ENCODE measurements at regions not wholly inside any gene's neighbourhood (a gene's known extent, or its start where the extent isn't known, plus 50 kb on each side); places are given as distances from the start of the nearest gene placed in this dataset.

DNA sequence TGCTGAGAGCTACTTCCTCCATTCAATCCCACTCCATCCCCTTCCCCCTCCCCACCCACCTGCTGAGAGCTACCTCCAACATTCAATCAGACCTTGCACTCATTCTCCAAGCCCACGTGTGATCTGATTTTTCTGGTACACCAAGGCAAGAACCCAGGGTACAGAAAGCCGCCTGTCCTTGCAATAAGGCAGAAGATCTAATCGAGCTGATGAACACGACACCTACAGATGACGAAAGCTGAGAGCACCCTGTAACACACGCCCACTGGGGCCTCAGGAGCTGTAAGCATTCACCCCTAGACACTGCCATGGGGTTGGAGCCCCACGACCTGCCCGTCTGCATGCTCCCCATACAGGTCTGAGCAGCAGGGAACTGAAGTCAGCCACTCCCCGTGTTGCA lies 58.3 kb downstream of the TRIML1 start:
- no peak overlapping the region for H3K4me3 ChIP-seq (ENCODE audit: low read depth, low read length)
- DNase-seq (ENCODE audit: low read depth) = no peak
- TF ChIP-seq, protein P1, sequence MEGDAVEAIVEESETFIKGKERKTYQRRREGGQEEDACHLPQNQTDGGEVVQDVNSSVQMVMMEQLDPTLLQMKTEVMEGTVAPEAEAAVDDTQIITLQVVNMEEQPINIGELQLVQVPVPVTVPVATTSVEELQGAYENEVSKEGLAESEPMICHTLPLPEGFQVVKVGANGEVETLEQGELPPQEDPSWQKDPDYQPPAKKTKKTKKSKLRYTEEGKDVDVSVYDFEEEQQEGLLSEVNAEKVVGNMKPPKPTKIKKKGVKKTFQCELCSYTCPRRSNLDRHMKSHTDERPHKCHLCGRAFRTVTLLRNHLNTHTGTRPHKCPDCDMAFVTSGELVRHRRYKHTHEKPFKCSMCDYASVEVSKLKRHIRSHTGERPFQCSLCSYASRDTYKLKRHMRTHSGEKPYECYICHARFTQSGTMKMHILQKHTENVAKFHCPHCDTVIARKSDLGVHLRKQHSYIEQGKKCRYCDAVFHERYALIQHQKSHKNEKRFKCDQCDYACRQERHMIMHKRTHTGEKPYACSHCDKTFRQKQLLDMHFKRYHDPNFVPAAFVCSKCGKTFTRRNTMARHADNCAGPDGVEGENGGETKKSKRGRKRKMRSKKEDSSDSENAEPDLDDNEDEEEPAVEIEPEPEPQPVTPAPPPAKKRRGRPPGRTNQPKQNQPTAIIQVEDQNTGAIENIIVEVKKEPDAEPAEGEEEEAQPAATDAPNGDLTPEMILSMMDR (IDR thresholded peaks at IDR 0.05; ENCODE audit: insufficient read depth, low read depth, low read length) = no peak

DNA sequence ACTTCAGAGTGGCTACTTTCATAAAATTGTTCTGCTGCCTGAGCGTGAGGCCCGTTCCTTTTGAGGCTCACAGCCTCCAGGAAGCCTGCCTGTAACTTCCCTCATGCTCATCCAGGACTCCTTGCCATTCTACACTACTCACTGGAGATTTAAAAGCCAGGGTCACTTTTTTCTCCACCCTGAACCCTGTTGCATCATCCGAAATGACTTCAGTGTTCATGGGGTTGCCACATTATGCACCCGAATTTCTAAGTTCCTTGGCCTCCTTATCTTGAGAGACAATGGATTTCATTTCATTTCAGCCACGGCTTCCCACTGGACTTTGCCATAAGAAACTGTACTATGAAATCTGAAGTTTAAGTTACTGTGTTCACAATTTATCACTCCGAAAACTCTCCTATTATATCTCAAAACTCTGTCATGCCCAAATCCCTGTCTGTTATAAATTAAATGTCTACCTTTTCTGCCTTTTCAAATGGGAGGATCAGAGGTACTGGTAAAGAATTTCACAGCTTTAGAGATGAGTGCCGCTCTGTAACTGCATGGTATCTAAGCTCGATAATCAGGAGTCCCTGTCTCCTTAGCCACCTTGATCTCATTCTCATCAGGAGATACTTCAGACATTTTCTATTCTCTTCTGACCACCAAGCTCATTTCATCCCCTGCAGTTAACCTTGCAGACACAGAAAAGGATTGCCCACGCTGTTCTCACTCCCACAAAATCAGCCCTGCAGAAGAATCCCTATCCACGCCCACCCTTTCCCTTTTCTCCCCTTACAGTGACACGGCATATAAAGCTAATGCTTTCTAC lies 59.9 kb downstream of the TRIML1 start:
- no peak overlapping the region for H3K4me3 ChIP-seq (ENCODE audit: low read depth, low read length)
- TF ChIP-seq, protein P1 (IDR thresholded peaks at IDR 0.05; ENCODE audit: insufficient read depth, low read depth, low read length) = no peak
- no peak for DNase-seq (ENCODE audit: low read depth)

DNA sequence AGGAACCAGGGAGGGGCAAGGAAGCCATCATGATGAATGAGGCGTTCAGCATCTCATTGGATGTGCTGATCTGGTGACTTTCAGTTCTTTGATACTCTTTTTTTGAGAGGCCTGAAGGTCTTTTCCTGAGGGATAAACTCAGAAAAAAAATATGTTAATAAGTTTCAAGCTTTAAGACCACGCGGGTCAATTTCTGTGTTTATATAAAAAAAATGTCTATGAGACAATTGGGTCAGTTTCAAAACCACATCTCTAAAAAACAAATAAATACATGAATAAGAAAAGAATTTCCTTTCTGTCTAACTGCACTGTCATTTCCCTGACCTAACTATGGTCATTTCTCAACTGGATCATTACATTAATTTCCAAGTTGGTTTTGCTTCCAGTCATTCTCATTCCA lies 62.6 kb downstream of the TRIML1 start:
- TF ChIP-seq, protein P1 (IDR thresholded peaks at IDR 0.05; ENCODE audit: insufficient read depth, low read depth, low read length) = no peak
- no peak overlapping the region for H3K4me3 ChIP-seq (ENCODE audit: low read depth, low read length)
- no peak for DNase-seq (ENCODE audit: low read depth)

DNA sequence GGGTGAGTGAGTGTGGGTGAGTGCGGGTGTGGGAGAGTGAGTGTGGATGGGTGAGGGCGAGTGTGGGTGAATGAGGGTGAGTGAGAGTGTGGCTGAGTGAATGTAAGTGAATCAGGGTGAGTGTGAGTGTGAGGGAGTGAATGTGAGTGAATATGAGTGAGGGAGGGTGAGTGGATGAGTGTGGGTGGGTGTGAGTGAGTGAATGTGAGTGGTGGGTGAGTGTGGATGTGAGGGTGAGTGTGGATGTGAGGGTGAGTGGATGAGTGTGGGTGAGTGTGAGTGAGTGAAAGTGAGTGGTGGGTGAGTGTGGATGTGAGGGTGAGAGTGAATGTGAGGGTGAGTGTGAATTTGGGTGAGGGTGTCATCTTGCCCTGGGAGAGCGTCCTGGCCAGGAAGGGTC lies 67.5 kb downstream of the TRIML1 start:
- TF ChIP-seq, protein P1 (IDR thresholded peaks at IDR 0.05; ENCODE audit: insufficient read depth, low read depth, low read length) = no peak
- no peak for DNase-seq (ENCODE audit: low read depth)
- no peak overlapping the region for H3K4me3 ChIP-seq (ENCODE audit: low read depth, low read length)

DNA sequence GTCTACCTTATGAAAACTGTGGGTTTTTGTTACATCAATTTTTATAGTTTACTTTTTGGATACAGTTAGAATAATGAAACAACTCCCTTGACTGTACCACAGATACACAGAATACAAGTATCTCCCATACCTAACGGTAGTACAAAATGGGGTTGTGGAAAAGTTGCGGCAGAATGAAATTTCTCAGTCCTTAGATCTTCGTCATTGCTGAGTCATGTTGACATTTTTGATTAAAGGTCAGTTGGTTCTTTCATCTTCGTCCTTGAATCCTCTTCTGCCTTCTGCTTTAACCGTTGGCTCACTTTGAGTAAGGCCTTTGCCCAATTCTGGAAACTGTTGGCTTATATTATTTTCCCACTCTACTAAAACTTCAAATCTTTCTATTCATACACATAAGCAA lies 75.6 kb downstream of the TRIML1 start:
- no peak for DNase-seq (ENCODE audit: low read depth)
- TF ChIP-seq, protein P1 (IDR thresholded peaks at IDR 0.05; ENCODE audit: insufficient read depth, low read depth, low read length) = no peak
- H3K4me3 ChIP-seq (ENCODE audit: low read depth, low read length) = no peak overlapping the region

DNA sequence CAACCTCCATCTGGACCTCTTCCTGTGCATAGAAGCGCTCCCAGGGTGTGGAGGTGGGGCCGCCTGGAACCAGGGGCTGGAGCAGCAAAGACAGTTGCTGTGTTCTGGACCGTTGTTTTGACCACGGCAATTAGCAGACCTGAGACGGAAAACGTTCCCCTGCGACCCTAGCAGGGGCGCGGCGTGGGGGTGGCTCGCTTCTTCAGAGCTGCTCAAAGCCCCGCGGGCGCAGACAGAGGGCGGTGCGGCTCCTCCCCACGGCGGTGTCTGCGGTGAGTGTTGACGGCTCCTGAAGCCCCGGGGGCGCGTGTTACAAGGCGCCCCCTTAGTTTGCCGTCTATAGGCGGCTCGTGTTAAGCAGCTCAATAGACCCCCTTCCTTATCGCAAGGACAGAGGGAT lies 79.2 kb downstream of the TRIML1 start:
- DNase-seq (ENCODE audit: low read depth) = no peak
- TF ChIP-seq, protein P1 (IDR thresholded peaks at IDR 0.05; ENCODE audit: insufficient read depth, low read depth, low read length) = no peak

DNA sequence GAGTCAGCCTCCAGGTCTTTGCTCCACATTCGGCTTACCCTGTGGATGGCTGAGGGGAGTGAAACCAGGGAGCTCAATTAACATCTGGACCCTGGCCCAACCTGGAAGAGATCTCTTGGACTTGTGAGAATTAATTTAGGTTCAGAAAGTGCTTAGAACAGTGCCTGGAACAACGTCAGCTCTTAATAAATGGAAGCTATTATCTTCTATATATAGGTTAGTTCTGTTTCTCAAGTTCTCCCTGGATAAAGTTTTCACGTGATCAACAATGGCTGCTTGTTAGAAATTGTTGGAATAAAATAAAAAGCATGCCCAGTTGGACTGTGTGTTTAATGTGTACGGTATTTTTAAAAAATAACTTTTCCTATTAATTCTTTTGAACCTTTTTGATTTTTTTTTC lies 80.8 kb downstream of the TRIML1 start:
- H3K4me3 ChIP-seq (ENCODE audit: low read depth, low read length) = no peak overlapping the region
- TF ChIP-seq, protein P1 (IDR thresholded peaks at IDR 0.05; ENCODE audit: insufficient read depth, low read depth, low read length) = no peak
- no peak for DNase-seq (ENCODE audit: low read depth)

More for the DNA sequence above, 79.2 kb downstream of the TRIML1 start:
- no peak overlapping the region for H3K4me3 ChIP-seq (ENCODE audit: low read depth, low read length)
